Renal cortex interstitium (tissue), 11 donors: ENCODE measurements at regions not wholly inside any gene's neighbourhood (a gene's known extent, or its start where the extent isn't known, plus 50 kb on each side); places are given as distances from the start of the nearest gene placed in this dataset.
"Not testable (repeated sequence)": the region's sequence is repeated elsewhere in the genome, so short reads cannot be mapped to it uniquely, and the experiment has no call there.

ENCODE experiments used
- DNase-seq, 11 donors: peaks; one replicate each; pipeline ENCODE4 v3.0.0-alpha.2; 2013; ENCODE audit warnings: low read depth in 9 of 11, low spot score in 4 of 11; ENCODE audit errors: extremely low read depth in 1 of 11

GRCh38 chr14:96718407-96718806 lies 78.8 kb upstream of the VRK1 start:
- no peak for DNase-seq

- not testable (repeated sequence) for DNase-seq
Measured at GRCh38 chr14:96720702-96721101, 76.5 kb upstream of the VRK1 start.

GRCh38 chr14:96722736-96723135 lies 74.4 kb upstream of the VRK1 start:
- peak in 7 of 11 donors; percentile 33 to 65 (median 61) for DNase-seq

- DNase-seq, result no peak
Measured at GRCh38 chr14:96723946-96724345, 73.2 kb upstream of the VRK1 start.

GRCh38 chr14:96725232-96725631 lies 72.0 kb upstream of the VRK1 start:
- DNase-seq, result no peak

GRCh38 chr14:96727073-96727472 lies 70.1 kb upstream of the VRK1 start:
- DNase-seq, result no peak

- DNase-seq, result no peak
Measured at GRCh38 chr14:96727491-96727890, 69.7 kb upstream of the VRK1 start.

- DNase-seq, result no peak
Measured at GRCh38 chr14:96727980-96728717, 69.0 kb upstream of the VRK1 start.

- no peak for DNase-seq
Measured at GRCh38 chr14:96729889-96730288, 67.3 kb upstream of the VRK1 start.

- DNase-seq, result no peak
Measured at GRCh38 chr14:96730386-96730785, 66.8 kb upstream of the VRK1 start.

- no peak for DNase-seq
Measured at GRCh38 chr14:96734076-96734622, 63.0 kb upstream of the VRK1 start.

GRCh38 chr14:96735526-96735925 lies 61.7 kb upstream of the VRK1 start:
- peak in 1 of 11 donors; percentile 33 for DNase-seq

GRCh38 chr14:96736439-96736838 lies 60.7 kb upstream of the VRK1 start:
- no peak for DNase-seq

GRCh38 chr14:96737881-96738280 lies 59.3 kb upstream of the VRK1 start:
- no peak for DNase-seq

GRCh38 chr14:96739200-96739910 lies 57.8 kb upstream of the VRK1 start:
- no peak for DNase-seq

- DNase-seq, result peak in 5 of 11 donors; percentile 30 to 54 (median 42)
Measured at GRCh38 chr14:96741151-96741977, 55.8 kb upstream of the VRK1 start.

GRCh38 chr14:96744262-96744661 lies 52.9 kb upstream of the VRK1 start:
- no peak for DNase-seq

GRCh38 chr14:96745500-96746051 lies 51.6 kb upstream of the VRK1 start:
- DNase-seq, result no peak

GRCh38 chr14:96746101-96746500 lies 51.1 kb upstream of the VRK1 start:
- no peak for DNase-seq
